NCI-H1694 (cell line): ENCODE measurements at regions not wholly inside any gene's neighbourhood (a gene's known extent, or its start where the extent isn't known, plus 50 kb on each side); places are given as distances from the start of the nearest gene placed in this dataset.
"Not testable (repeated sequence)": the region's sequence is repeated elsewhere in the genome, so short reads cannot be mapped to it uniquely, and the experiment has no call there.

Source experiments
- DNase-seq: peaks from one replicate; lab custom pipeline; 2025; lab: John Stamatoyannopoulos, UW

GRCh38 chr7:24434972-24435371 is 138.3 kb upstream of the PALS2 start:
- no peak for DNase-seq

GRCh38 chr7:24436131-24436920 is 136.9 kb upstream of the PALS2 start:
- DNase-seq = no peak

- no peak for DNase-seq
Observed at GRCh38 chr7:24438232-24438631, 135.0 kb upstream of the PALS2 start.

GRCh38 chr7:24439104-24439503 is 134.1 kb upstream of the PALS2 start:
- not testable (repeated sequence) for DNase-seq

- no peak for DNase-seq
Observed at GRCh38 chr7:24440892-24441291, 132.4 kb upstream of the PALS2 start.

GRCh38 chr7:24441314-24442027 is 131.8 kb upstream of the PALS2 start:
- no peak for DNase-seq

GRCh38 chr7:24442170-24442777 is 131.0 kb upstream of the PALS2 start:
- DNase-seq = no peak

- DNase-seq = no peak
Observed at GRCh38 chr7:24444666-24445440, 128.4 kb upstream of the PALS2 start.

- no peak for DNase-seq
Observed at GRCh38 chr7:24448038-24448437, 125.2 kb upstream of the PALS2 start.

GRCh38 chr7:24449416-24449815 is 123.8 kb upstream of the PALS2 start:
- DNase-seq = not testable (repeated sequence)

- no peak for DNase-seq
Observed at GRCh38 chr7:24455813-24456525, 117.3 kb upstream of the PALS2 start.

GRCh38 chr7:24456526-24457218 is 116.6 kb upstream of the PALS2 start:
- no peak for DNase-seq

- DNase-seq = no peak
Observed at GRCh38 chr7:24457219-24457558, 116.1 kb upstream of the PALS2 start.

GRCh38 chr7:24462117-24462516 is 111.1 kb upstream of the PALS2 start:
- no peak for DNase-seq

- DNase-seq = no peak
Observed at GRCh38 chr7:24462984-24463383, 110.3 kb upstream of the PALS2 start.

- no peak for DNase-seq
Observed at GRCh38 chr7:24463474-24463873, 109.8 kb upstream of the PALS2 start.

GRCh38 chr7:24464861-24465260 is 108.4 kb upstream of the PALS2 start:
- DNase-seq = no peak

GRCh38 chr7:24466168-24466768 is 107.0 kb upstream of the PALS2 start:
- DNase-seq = no peak

- no peak for DNase-seq
Observed at GRCh38 chr7:24469118-24469517, 104.1 kb upstream of the PALS2 start.

GRCh38 chr7:24472093-24472492 is 101.2 kb upstream of the PALS2 start:
- no peak for DNase-seq
